Activated T-cell treated with anti-CD3 and anti-CD28 coated beads, Interleukin-2, amount 50 U/mL, for 24 hours (primary cell): ENCODE measurements at regions not wholly inside any gene's neighbourhood (a gene's known extent, or its start where the extent isn't known, plus 50 kb on each side); places are given as distances from the start of the nearest gene placed in this dataset.
"Not testable (repeated sequence)": the region's sequence is repeated elsewhere in the genome, so short reads cannot be mapped to it uniquely, and the experiment has no call there.

Source experiments
- DNase-seq: peaks from one replicate; pipeline ENCODE4 v3.0.0-alpha.2; 2020
- H3K27ac Mint-ChIP-seq: 2 replicates; pipeline ENCODE4 v1.8.0; 2020; ENCODE audit warnings: mild to moderate bottlenecking, mixed read lengths
- H3K27me3 Mint-ChIP-seq: 2 replicates; pipeline ENCODE4 v1.8.0; 2020; ENCODE audit warnings: mixed read lengths
- H3K36me3 Mint-ChIP-seq: 2 replicates; pipeline ENCODE4 v1.8.0; 2020; ENCODE audit warnings: low read depth, mixed read lengths
- H3K4me1 Mint-ChIP-seq: 2 replicates; pipeline ENCODE4 v1.8.0; 2020; ENCODE audit warnings: low read depth, mixed read lengths
- H3K4me3 Mint-ChIP-seq: 2 replicates; pipeline ENCODE4 v1.8.0; 2020; ENCODE audit warnings: mild to moderate bottlenecking, moderate library complexity, mixed read lengths
- H3K9me3 Mint-ChIP-seq: 2 replicates; pipeline ENCODE4 v1.8.0; 2020; ENCODE audit warnings: mixed read lengths

- Mint-ChIP-seq H3K27me3 (no peaks in the 10 kb centered on the region), H3K36me3 (no peaks in the 10 kb centered on the region), H3K9me3 (peaks cover 26% of the 10 kb centered on the region), H3K27ac (no peak overlapping the region), H3K4me3 (no peak overlapping the region), H3K4me1 (no peaks in the 10 kb centered on the region)
- DNase-seq = no peak
Measured at GRCh38 chr11:98040061-98040808, 980.5 kb upstream of the CNTN5 start.

- no peak for DNase-seq
- H3K36me3 Mint-ChIP-seq = no peaks in the 10 kb centered on the region
- no peak overlapping the region for H3K27ac Mint-ChIP-seq
- H3K4me1 Mint-ChIP-seq = no peaks in the 10 kb centered on the region
- H3K4me3 Mint-ChIP-seq = no peak overlapping the region
- no peaks in the 10 kb centered on the region for H3K27me3 Mint-ChIP-seq
- H3K9me3 Mint-ChIP-seq = peaks cover 13% of the 10 kb centered on the region
Measured at GRCh38 chr11:98047647-98048046, 973.1 kb upstream of the CNTN5 start.

- DNase-seq = no peak
- peaks cover 4% of the 10 kb centered on the region for H3K9me3 Mint-ChIP-seq
- no peaks in the 10 kb centered on the region for H3K27me3 Mint-ChIP-seq
- no peak overlapping the region for H3K27ac Mint-ChIP-seq
- H3K36me3 Mint-ChIP-seq = no peaks in the 10 kb centered on the region
- H3K4me1 Mint-ChIP-seq = no peaks in the 10 kb centered on the region
- H3K4me3 Mint-ChIP-seq = no peak overlapping the region
Measured at GRCh38 chr11:98053851-98054250, 966.9 kb upstream of the CNTN5 start.

GRCh38 chr11:98056945-98057344 is 963.8 kb upstream of the CNTN5 start:
- H3K36me3 Mint-ChIP-seq = no peaks in the 10 kb centered on the region
- H3K27me3 Mint-ChIP-seq = no peaks in the 10 kb centered on the region
- no peaks in the 10 kb centered on the region for H3K4me1 Mint-ChIP-seq
- no peak overlapping the region for H3K4me3 Mint-ChIP-seq
- H3K27ac Mint-ChIP-seq = no peak overlapping the region
- DNase-seq = no peak
- H3K9me3 Mint-ChIP-seq = peaks cover 2% of the 10 kb centered on the region

GRCh38 chr11:98059488-98059887 is 961.3 kb upstream of the CNTN5 start:
- Mint-ChIP-seq H3K9me3 (peaks cover 7% of the 10 kb centered on the region), H3K27me3 (no peaks in the 10 kb centered on the region), H3K4me3 (no peak overlapping the region), H3K4me1 (no peaks in the 10 kb centered on the region), H3K27ac (no peak overlapping the region), H3K36me3 (no peaks in the 10 kb centered on the region)
- no peak for DNase-seq

GRCh38 chr11:98060759-98061158 is 960.0 kb upstream of the CNTN5 start:
- no peak overlapping the region for H3K4me3 Mint-ChIP-seq
- H3K36me3 Mint-ChIP-seq = no peaks in the 10 kb centered on the region
- no peak overlapping the region for H3K27ac Mint-ChIP-seq
- no peaks in the 10 kb centered on the region for H3K27me3 Mint-ChIP-seq
- no peak for DNase-seq
- peaks cover 7% of the 10 kb centered on the region for H3K9me3 Mint-ChIP-seq
- no peaks in the 10 kb centered on the region for H3K4me1 Mint-ChIP-seq

- H3K4me3 Mint-ChIP-seq = no peak overlapping the region
- H3K9me3 Mint-ChIP-seq = peaks cover 9% of the 10 kb centered on the region
- no peaks in the 10 kb centered on the region for H3K27me3 Mint-ChIP-seq
- H3K27ac Mint-ChIP-seq = no peak overlapping the region
- no peak for DNase-seq
- H3K36me3 Mint-ChIP-seq = no peaks in the 10 kb centered on the region
- H3K4me1 Mint-ChIP-seq = no peaks in the 10 kb centered on the region
Measured at GRCh38 chr11:98061858-98062257, 958.9 kb upstream of the CNTN5 start.

- Mint-ChIP-seq H3K4me1 (no peaks in the 10 kb centered on the region), H3K36me3 (no peaks in the 10 kb centered on the region), H3K9me3 (peaks cover 7% of the 10 kb centered on the region), H3K27me3 (no peaks in the 10 kb centered on the region), H3K27ac (no peak overlapping the region), H3K4me3 (no peak overlapping the region)
- no peak for DNase-seq
Measured at GRCh38 chr11:98062714-98063113, 958.0 kb upstream of the CNTN5 start.

GRCh38 chr11:98068251-98068650 is 952.5 kb upstream of the CNTN5 start:
- peaks cover 8% of the 10 kb centered on the region for H3K9me3 Mint-ChIP-seq
- no peaks in the 10 kb centered on the region for H3K36me3 Mint-ChIP-seq
- no peak overlapping the region for H3K27ac Mint-ChIP-seq
- DNase-seq = no peak
- H3K4me1 Mint-ChIP-seq = no peaks in the 10 kb centered on the region
- H3K4me3 Mint-ChIP-seq = no peak overlapping the region
- no peaks in the 10 kb centered on the region for H3K27me3 Mint-ChIP-seq

GRCh38 chr11:98069147-98069546 is 951.6 kb upstream of the CNTN5 start:
- H3K36me3 Mint-ChIP-seq, H3K4me3 Mint-ChIP-seq, H3K4me1 Mint-ChIP-seq, H3K9me3 Mint-ChIP-seq, H3K27ac Mint-ChIP-seq, DNase-seq, H3K27me3 Mint-ChIP-seq: not testable (repeated sequence)

- Mint-ChIP-seq H3K27me3 (no peaks in the 10 kb centered on the region), H3K4me3 (no peak overlapping the region), H3K36me3 (no peaks in the 10 kb centered on the region), H3K4me1 (no peaks in the 10 kb centered on the region), H3K27ac (no peak overlapping the region), H3K9me3 (peaks cover 7% of the 10 kb centered on the region)
- no peak for DNase-seq
Measured at GRCh38 chr11:98069861-98070260, 950.9 kb upstream of the CNTN5 start.

- Mint-ChIP-seq H3K9me3 (peaks cover 13% of the 10 kb centered on the region), H3K4me3 (no peak overlapping the region), H3K27me3 (no peaks in the 10 kb centered on the region), H3K36me3 (no peaks in the 10 kb centered on the region), H3K27ac (no peak overlapping the region), H3K4me1 (no peaks in the 10 kb centered on the region)
- DNase-seq = no peak
Measured at GRCh38 chr11:98090861-98091505, 929.8 kb upstream of the CNTN5 start.

GRCh38 chr11:98099371-98099770 is 921.4 kb upstream of the CNTN5 start:
- H3K27me3 Mint-ChIP-seq = no peaks in the 10 kb centered on the region
- no peaks in the 10 kb centered on the region for H3K36me3 Mint-ChIP-seq
- no peak overlapping the region for H3K27ac Mint-ChIP-seq
- H3K4me1 Mint-ChIP-seq = no peaks in the 10 kb centered on the region
- H3K4me3 Mint-ChIP-seq = no peak overlapping the region
- DNase-seq = no peak
- peaks cover 5% of the 10 kb centered on the region for H3K9me3 Mint-ChIP-seq

- no peak overlapping the region for H3K27ac Mint-ChIP-seq
- no peaks in the 10 kb centered on the region for H3K4me1 Mint-ChIP-seq
- no peaks in the 10 kb centered on the region for H3K27me3 Mint-ChIP-seq
- H3K36me3 Mint-ChIP-seq = no peaks in the 10 kb centered on the region
- H3K4me3 Mint-ChIP-seq = no peak overlapping the region
- peaks cover 5% of the 10 kb centered on the region for H3K9me3 Mint-ChIP-seq
- no peak for DNase-seq
Measured at GRCh38 chr11:98100689-98101088, 920.1 kb upstream of the CNTN5 start.

- Mint-ChIP-seq H3K27ac (no peak overlapping the region), H3K4me3 (no peak overlapping the region), H3K27me3 (no peaks in the 10 kb centered on the region), H3K36me3 (no peaks in the 10 kb centered on the region), H3K9me3 (peaks cover 5% of the 10 kb centered on the region), H3K4me1 (no peaks in the 10 kb centered on the region)
- no peak for DNase-seq
Measured at GRCh38 chr11:98101329-98101728, 919.4 kb upstream of the CNTN5 start.
